Effector memory CD8-positive, alpha-beta T cell (primary cell): ENCODE measurements at regions not wholly inside any gene's neighbourhood (a gene's known extent, or its start where the extent isn't known, plus 50 kb on each side); places are given as distances from the start of the nearest gene placed in this dataset.

Source experiments
- ATAC-seq: fragments of 150-1000 bp; cut with Tn5 transposase; replicated peaks from 2 replicates; pipeline ENCODE4 v1.10.0; 2021; ENCODE audit warnings: mild to moderate bottlenecking, moderate library complexity
- DNase-seq, 3 experiments: peaks; one replicate each; pipeline ENCODE4 v3.0.0; 2021
- H3K27ac Mint-ChIP-seq, 2 donors: one replicate each; pipeline ENCODE4 v1.8.0; 2022; ENCODE audit warnings: mild to moderate bottlenecking in 2 of 2, mixed read lengths in 2 of 2, moderate library complexity in 2 of 2
- H3K27me3 Mint-ChIP-seq, 2 donors: one replicate each; pipeline ENCODE4 v1.8.0; 2022; ENCODE audit warnings: mixed read lengths in 2 of 2
- H3K36me3 Mint-ChIP-seq: one replicate; pipeline ENCODE4 v1.8.0; 2022; ENCODE audit warnings: mild to moderate bottlenecking, moderate library complexity, mixed read lengths; ENCODE audit not compliant: insufficient read depth
- H3K4me1 Mint-ChIP-seq, 2 donors: one replicate each; pipeline ENCODE4 v1.8.0; 2022; ENCODE audit warnings: low read depth in 2 of 2, mixed read lengths in 2 of 2
- H3K4me3 Mint-ChIP-seq, 2 donors: one replicate each; pipeline ENCODE4 v1.8.0; 2022; ENCODE audit warnings: mild to moderate bottlenecking in 2 of 2, mixed read lengths in 2 of 2, moderate library complexity in 2 of 2
- H3K9me3 Mint-ChIP-seq, 2 donors: one replicate each; pipeline ENCODE4 v1.8.0; 2022; ENCODE audit warnings: mixed read lengths in 2 of 2

DNA sequence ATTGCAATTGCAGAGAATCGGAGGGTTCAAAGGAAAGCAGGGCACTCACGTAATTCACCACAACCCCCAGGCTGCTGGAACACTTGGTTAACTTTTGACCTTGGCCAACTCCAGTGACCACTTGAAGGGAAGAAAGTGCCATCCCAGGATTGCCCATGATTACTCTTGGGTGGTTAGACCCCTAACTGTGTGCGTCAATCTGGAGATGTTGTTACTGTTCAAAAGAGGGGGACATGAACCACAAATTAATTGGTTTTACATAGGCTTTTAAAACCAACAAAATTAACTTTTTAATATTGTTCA, 50.1 kb upstream of the NCOA3 start:
- Mint-ChIP-seq H3K36me3 (no peaks in the 10 kb centered on the region), H3K27ac (no peak overlapping the region), H3K4me1 (peaks cover 0 to 2% of the 10 kb centered on the region in 2 donors), H3K4me3 (no peak overlapping the region), H3K9me3 (no peaks in the 10 kb centered on the region), H3K27me3 (no peaks in the 10 kb centered on the region)
- ATAC-seq, result no peak
- no peak for DNase-seq
